Activated CD4-positive, CD25-positive, alpha-beta regulatory T cell (primary cell): ENCODE measurements at regions not wholly inside any gene's neighbourhood (a gene's known extent, or its start where the extent isn't known, plus 50 kb on each side); places are given as distances from the start of the nearest gene placed in this dataset.

Experiments used
- DNase-seq, 4 experiments: peaks; one replicate each; lab custom pipeline; 2025; lab: John Stamatoyannopoulos, UW

- DNase-seq, result no peak
These were observed 49.8 kb upstream of the ADORA2B start for GRCh38 chr17:15894913-15895658.
